ENCODE measurements at regions not wholly inside any gene's neighbourhood (a gene's known extent, or its start where the extent isn't known, plus 50 kb on each side); places are given as distances from the start of the nearest gene placed in this dataset.

DNA sequence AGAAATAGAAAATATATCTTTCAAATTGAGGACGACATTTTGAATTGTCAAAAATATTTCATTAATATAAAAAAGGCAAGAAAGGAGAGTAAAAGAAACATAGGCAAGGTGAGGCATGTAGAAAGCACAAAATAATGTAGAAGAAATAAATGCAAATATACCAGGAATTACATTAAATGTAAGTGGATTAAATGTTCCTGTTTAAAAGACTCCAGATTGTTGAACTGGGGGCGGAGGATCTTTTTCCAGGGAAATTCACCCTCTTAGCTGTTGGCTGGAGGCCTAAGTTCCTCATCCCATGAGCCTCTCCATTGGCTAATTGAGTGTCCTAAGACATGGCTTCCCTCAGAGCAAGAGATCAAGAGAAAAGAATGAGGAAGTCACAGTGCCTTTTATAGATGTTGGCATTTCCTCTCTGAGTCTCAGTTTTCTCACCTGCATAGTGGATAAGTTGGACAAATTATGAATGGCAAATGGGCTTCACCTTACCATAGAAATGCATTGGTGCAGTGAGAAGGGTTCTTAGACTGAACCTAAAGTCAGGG lies 147.4 kb upstream of the SMAD3 start:
- TF ChIP-seq, protein P1, sequence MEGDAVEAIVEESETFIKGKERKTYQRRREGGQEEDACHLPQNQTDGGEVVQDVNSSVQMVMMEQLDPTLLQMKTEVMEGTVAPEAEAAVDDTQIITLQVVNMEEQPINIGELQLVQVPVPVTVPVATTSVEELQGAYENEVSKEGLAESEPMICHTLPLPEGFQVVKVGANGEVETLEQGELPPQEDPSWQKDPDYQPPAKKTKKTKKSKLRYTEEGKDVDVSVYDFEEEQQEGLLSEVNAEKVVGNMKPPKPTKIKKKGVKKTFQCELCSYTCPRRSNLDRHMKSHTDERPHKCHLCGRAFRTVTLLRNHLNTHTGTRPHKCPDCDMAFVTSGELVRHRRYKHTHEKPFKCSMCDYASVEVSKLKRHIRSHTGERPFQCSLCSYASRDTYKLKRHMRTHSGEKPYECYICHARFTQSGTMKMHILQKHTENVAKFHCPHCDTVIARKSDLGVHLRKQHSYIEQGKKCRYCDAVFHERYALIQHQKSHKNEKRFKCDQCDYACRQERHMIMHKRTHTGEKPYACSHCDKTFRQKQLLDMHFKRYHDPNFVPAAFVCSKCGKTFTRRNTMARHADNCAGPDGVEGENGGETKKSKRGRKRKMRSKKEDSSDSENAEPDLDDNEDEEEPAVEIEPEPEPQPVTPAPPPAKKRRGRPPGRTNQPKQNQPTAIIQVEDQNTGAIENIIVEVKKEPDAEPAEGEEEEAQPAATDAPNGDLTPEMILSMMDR (conservative IDR thresholded peaks at IDR 0.05; ENCODE audit: low read length), result no peak
- no peak for TF ChIP-seq EZH2phosphoT487 (IDR thresholded peaks at IDR 0.05; ENCODE audit: borderline replicate concordance, low read depth, low read length)
- no peaks in the 10 kb centered on the region for H4K20me1 ChIP-seq (ENCODE audit: insufficient read depth, low read length)
- H3K4me2 ChIP-seq (ENCODE audit: low read length), result no peak overlapping the region
- no peaks in the 10 kb centered on the region for H3K9me2 ChIP-seq (ENCODE audit: insufficient read depth, low read length)
- ChIA-PET CTCF (ENCODE audit: unreplicated experiment) (interaction anchor here (0.7 kb wide), 1 partner anchor 63 kb away, joined by 3 read pairs; no protein-coding TSS in a partner anchor), POLR2A (interaction anchor here (0.7 to 1.3 kb wide), 2 partner anchors 12 to 20 kb away, joined by 3 to 5 read pairs; no protein-coding TSS in a partner anchor)
- intact Hi-C loops (cut with micrococcal nuclease; ENCODE audit: unreplicated experiment), result no loop called here
- H3K4me1 ChIP-seq (ENCODE audit: insufficient read depth, low read length, poor library complexity, severe bottlenecking), result peaks cover 13% of the 10 kb centered on the region
- H3K27ac ChIP-seq (ENCODE audit: low read depth, low read length, poor library complexity, severe bottlenecking), result no peak overlapping the region
- no peak for DNase-seq (ENCODE audit: low spot score)
- no peak overlapping the region for H3K4me3 ChIP-seq (ENCODE audit: low read depth, low read length, poor library complexity, severe bottlenecking)
- H3K36me3 ChIP-seq (ENCODE audit: insufficient read depth, low read length), result no peaks in the 10 kb centered on the region
- H2AFZ ChIP-seq (ENCODE audit: low read length), result no peak overlapping the region
- BruUV-seq (replicated peaks), result no TSS peak
- H3K9me3 ChIP-seq (ENCODE audit: low read length), result peaks cover 18% of the 10 kb centered on the region; the same call in 1 of the 2 replicates
- H3K79me2 ChIP-seq (ENCODE audit: insufficient read depth, low read depth, low read length), result no peaks in the 10 kb centered on the region

DNA sequence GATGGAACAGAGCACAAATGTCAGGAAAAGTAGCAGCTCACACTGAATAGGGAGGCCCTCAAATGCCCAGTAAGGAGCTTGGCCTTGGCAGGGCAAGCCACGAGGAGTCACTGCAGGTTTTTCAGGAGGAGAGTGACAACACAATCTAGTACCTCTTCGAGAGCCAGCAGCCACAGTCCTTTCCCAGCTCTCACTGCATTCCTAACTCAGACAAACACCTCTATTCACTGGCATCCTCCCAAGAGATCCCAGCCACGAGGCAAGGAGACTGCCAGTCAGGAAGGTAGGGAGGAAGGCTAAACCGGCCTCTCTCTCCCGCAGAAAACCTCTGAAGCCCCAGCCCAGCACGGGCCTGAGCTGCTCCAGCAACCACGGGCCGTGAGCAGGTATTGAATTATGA lies 146.0 kb upstream of the SMAD3 start:
- Histone ChIP-seq H4K20me1 (ENCODE audit: insufficient read depth, low read length) (no peaks in the 10 kb centered on the region), H3K4me3 (ENCODE audit: low read depth, low read length, poor library complexity, severe bottlenecking) (no peak overlapping the region), H3K27ac (ENCODE audit: low read depth, low read length, poor library complexity, severe bottlenecking) (no peak overlapping the region), H3K36me3 (ENCODE audit: insufficient read depth, low read length) (no peaks in the 10 kb centered on the region), H3K4me2 (ENCODE audit: low read length) (no peak overlapping the region), H3K9me3 (ENCODE audit: low read length) (peaks cover 22% of the 10 kb centered on the region; the same call in 1 of the 2 replicates), H3K9me2 (ENCODE audit: insufficient read depth, low read length) (no peaks in the 10 kb centered on the region), H2AFZ (ENCODE audit: low read length) (no peak overlapping the region), H3K79me2 (ENCODE audit: insufficient read depth, low read depth, low read length) (no peaks in the 10 kb centered on the region), H3K4me1 (ENCODE audit: insufficient read depth, low read length, poor library complexity, severe bottlenecking) (peaks cover 13% of the 10 kb centered on the region)
- no peak for DNase-seq (ENCODE audit: low spot score)
- ChIA-PET POLR2A (interaction anchor here (1.1 kb wide), 1 partner anchor 11 kb away, joined by 5 read pairs; no protein-coding TSS in a partner anchor), CTCF (ENCODE audit: unreplicated experiment) (no interaction called here)
- TF ChIP-seq, protein P1 (conservative IDR thresholded peaks at IDR 0.05; ENCODE audit: low read length), result no peak
- no peak for TF ChIP-seq EZH2phosphoT487 (IDR thresholded peaks at IDR 0.05; ENCODE audit: borderline replicate concordance, low read depth, low read length)
- intact Hi-C loops (cut with micrococcal nuclease; ENCODE audit: unreplicated experiment), result no loop called here
- no TSS peak for BruUV-seq (replicated peaks)

DNA sequence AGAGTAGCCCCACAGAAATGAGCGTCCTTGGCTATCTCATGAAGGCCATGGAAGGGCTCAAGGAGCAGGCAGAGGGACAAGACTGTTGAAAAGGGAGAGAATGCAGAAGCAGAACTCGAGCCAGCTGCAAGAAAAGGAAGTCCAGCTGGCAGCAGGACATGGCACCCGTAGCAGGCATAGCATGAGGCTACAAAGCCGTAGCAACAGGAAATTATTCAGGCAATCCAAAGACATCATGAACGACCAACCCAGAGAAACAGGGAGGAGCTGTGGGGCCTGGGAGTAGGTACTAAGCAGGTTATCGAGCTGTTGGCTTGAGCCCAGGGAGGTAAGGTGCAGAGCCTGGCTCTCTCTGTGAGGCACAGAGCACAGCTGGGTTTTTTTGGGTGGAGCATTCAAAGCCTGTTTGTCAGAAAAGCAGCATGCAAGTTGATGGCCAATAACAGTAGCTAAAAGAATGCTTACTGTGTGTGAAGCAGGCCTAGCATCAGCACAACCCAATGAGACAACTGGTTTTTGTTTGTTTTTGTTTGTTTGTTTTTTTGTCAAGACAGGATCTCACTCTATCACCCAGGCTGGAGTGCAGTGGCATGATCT lies 144.0 kb upstream of the SMAD3 start:
- intact Hi-C loops (cut with micrococcal nuclease; ENCODE audit: unreplicated experiment), result no loop called here
- DNase-seq (ENCODE audit: low spot score), result peak; percentile 31
- Histone ChIP-seq H3K9me3 (ENCODE audit: low read length) (peaks cover 22% of the 10 kb centered on the region; the same call in 1 of the 2 replicates), H3K27ac (ENCODE audit: low read depth, low read length, poor library complexity, severe bottlenecking) (no peak overlapping the region), H3K4me3 (ENCODE audit: low read depth, low read length, poor library complexity, severe bottlenecking) (no peak overlapping the region), H3K4me2 (ENCODE audit: low read length) (no peak overlapping the region), H3K9me2 (ENCODE audit: insufficient read depth, low read length) (no peaks in the 10 kb centered on the region), H2AFZ (ENCODE audit: low read length) (no peak overlapping the region), H3K79me2 (ENCODE audit: insufficient read depth, low read depth, low read length) (no peaks in the 10 kb centered on the region), H3K4me1 (ENCODE audit: insufficient read depth, low read length, poor library complexity, severe bottlenecking) (peaks cover 13% of the 10 kb centered on the region), H4K20me1 (ENCODE audit: insufficient read depth, low read length) (no peaks in the 10 kb centered on the region), H3K36me3 (ENCODE audit: insufficient read depth, low read length) (no peaks in the 10 kb centered on the region)
- ChIA-PET CTCF (ENCODE audit: unreplicated experiment) (interaction anchor here (1.4 kb wide), 1 partner anchor 10 kb away, joined by 4 read pairs; no protein-coding TSS in a partner anchor), POLR2A (interaction anchor here (1.0 kb wide), 1 partner anchor 10 kb away, joined by 4 read pairs; no protein-coding TSS in a partner anchor)
- no TSS peak for BruUV-seq (replicated peaks)
- TF ChIP-seq, protein P1 (conservative IDR thresholded peaks at IDR 0.05; ENCODE audit: low read length), result no peak

Data from OCI-LY7 (cell line).